ENCODE measurements at regions not wholly inside any gene's neighbourhood (a gene's known extent, or its start where the extent isn't known, plus 50 kb on each side); places are given as distances from the start of the nearest gene placed in this dataset.

DNA sequence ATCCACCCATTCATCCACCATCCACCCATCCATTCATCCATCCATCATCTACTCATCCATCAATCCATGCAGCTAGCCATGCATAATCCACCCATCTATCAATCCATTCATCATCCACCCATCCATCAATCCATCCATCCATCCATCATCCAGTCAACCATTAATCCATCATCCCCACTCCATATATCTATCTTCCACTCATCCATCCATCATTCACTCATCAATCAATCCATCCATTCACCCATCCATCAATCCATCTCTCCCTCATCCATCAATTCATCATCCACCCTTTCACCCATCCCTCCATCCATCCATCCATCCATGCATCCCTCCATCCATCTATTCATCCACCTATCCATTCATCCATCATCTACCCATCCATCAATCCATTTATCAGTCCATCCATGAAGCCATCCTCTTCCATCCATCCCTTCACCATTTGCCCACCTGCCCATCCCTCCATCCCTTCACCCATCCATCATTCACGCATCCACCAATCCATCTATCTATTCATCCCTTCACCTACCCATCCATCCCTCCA, 689.4 kb downstream of the BRD1 start:
- Histone ChIP-seq H2AFZ (ENCODE audit: low read length) (no peak overlapping the region), H3K4me3 (ENCODE audit: low read length, poor library complexity, severe bottlenecking) (no peak overlapping the region), H3K27me3 (ENCODE audit: insufficient read depth, low read length, poor library complexity, severe bottlenecking) (no peaks in the 10 kb centered on the region), H3K79me2 (ENCODE audit: insufficient read depth, low read length) (no peaks in the 10 kb centered on the region), H3K36me3 (ENCODE audit: insufficient read depth, low read length) (no peaks in the 10 kb centered on the region), H4K20me1 (ENCODE audit: insufficient read depth, low read length, poor library complexity, severe bottlenecking) (no peaks in the 10 kb centered on the region), H3K4me1 (ENCODE audit: insufficient read depth, low read length, poor library complexity, severe bottlenecking) (no peaks in the 10 kb centered on the region), H3K9ac (ENCODE audit: low read depth, low read length, poor library complexity, severe bottlenecking) (no peak overlapping the region), H3K9me2 (replicated peaks; ENCODE audit: low read depth, low read length) (no peaks in the 10 kb centered on the region), H3F3A (ENCODE audit: low read depth) (no peaks in the 10 kb centered on the region), H3K4me2 (ENCODE audit: low read depth, low read length, poor library complexity, severe bottlenecking) (no peak overlapping the region), H3K9me3 (ENCODE audit: insufficient read depth, low read depth, low read length) (peaks cover 8% of the 10 kb centered on the region; the same call in 1 of the 2 replicates)
- TF ChIP-seq EZH2phosphoT487 (IDR thresholded peaks at IDR 0.05; ENCODE audit: borderline replicate concordance) (no peak), CTCF (conservative IDR thresholded peaks at IDR 0.05; ENCODE audit: low read length) (no peak)

DNA sequence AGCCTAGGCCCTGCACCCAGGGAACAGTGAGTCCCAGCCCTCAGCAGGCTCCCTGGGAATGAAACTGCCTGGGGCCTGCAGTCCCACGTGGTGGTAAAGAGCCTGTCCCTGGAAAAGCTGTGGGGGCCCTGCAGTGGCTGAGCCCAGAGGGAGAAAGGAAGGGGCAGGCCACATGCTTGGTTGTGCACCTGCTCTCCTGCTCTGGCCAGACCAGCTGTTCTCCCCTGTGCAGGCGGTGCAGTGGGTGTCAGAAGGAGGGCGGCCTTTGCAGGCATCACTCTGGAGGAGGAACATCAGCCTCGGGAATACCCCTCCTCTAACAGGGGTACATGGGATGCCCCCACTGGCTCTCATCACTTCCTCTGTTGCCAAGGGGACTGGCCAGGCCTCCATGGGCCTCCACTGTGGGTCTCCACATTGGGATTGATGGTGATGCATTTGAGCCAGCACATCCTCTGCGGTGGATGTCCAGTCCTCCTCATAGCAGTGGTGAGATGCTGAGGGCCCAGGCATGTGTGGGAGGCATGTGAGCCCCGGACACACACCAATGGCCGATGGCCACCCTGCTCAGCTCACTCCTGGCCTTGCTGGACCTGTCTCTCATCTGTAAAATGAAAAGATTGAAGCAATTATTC, 690.4 kb downstream of the BRD1 start:
- TF ChIP-seq EZH2phosphoT487 (IDR thresholded peaks at IDR 0.05; ENCODE audit: borderline replicate concordance) (no peak), CTCF (conservative IDR thresholded peaks at IDR 0.05; ENCODE audit: low read length) (no peak)
- Histone ChIP-seq H4K20me1 (ENCODE audit: insufficient read depth, low read length, poor library complexity, severe bottlenecking) (no peaks in the 10 kb centered on the region), H3K4me2 (ENCODE audit: low read depth, low read length, poor library complexity, severe bottlenecking) (no peak overlapping the region), H3K9ac (ENCODE audit: low read depth, low read length, poor library complexity, severe bottlenecking) (no peak overlapping the region), H2AFZ (ENCODE audit: low read length) (no peak overlapping the region), H3K27me3 (ENCODE audit: insufficient read depth, low read length, poor library complexity, severe bottlenecking) (no peaks in the 10 kb centered on the region), H3K4me1 (ENCODE audit: insufficient read depth, low read length, poor library complexity, severe bottlenecking) (no peaks in the 10 kb centered on the region), H3F3A (ENCODE audit: low read depth) (no peaks in the 10 kb centered on the region), H3K4me3 (ENCODE audit: low read length, poor library complexity, severe bottlenecking) (no peak overlapping the region), H3K79me2 (ENCODE audit: insufficient read depth, low read length) (no peaks in the 10 kb centered on the region), H3K9me2 (replicated peaks; ENCODE audit: low read depth, low read length) (no peaks in the 10 kb centered on the region), H3K9me3 (ENCODE audit: insufficient read depth, low read depth, low read length) (peaks cover 8% of the 10 kb centered on the region; the same call in 1 of the 2 replicates), H3K36me3 (ENCODE audit: insufficient read depth, low read length) (no peaks in the 10 kb centered on the region)

DNA sequence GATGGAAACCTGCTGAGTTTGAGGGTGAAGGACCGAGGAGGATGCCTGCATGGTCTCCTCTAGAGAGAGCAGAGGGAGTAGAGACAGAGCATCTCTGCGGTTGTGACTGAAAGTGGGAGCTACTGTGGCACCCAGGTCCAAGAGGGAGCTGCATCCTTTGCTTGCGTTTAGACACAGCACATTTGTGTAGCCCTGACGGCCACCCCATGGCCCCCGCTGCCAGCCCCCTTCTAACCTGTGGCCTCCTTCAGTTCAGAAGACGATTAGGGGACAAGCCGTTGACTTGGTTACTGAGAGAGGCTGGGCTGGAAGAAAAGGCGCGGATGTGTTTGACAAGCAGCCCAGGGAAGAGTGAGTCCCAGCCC, 690.9 kb downstream of the BRD1 start:
- no peaks in the 10 kb centered on the region for H3K27me3 ChIP-seq (ENCODE audit: insufficient read depth, low read length, poor library complexity, severe bottlenecking)
- no peaks in the 10 kb centered on the region for H3F3A ChIP-seq (ENCODE audit: low read depth)
- no peak for TF ChIP-seq CTCF (conservative IDR thresholded peaks at IDR 0.05; ENCODE audit: low read length)
- no peak for TF ChIP-seq EZH2phosphoT487 (IDR thresholded peaks at IDR 0.05; ENCODE audit: borderline replicate concordance)
- H3K9ac ChIP-seq (ENCODE audit: low read depth, low read length, poor library complexity, severe bottlenecking) = no peak overlapping the region
- H3K4me1 ChIP-seq (ENCODE audit: insufficient read depth, low read length, poor library complexity, severe bottlenecking) = no peaks in the 10 kb centered on the region
- no peak overlapping the region for H2AFZ ChIP-seq (ENCODE audit: low read length)
- H3K4me2 ChIP-seq (ENCODE audit: low read depth, low read length, poor library complexity, severe bottlenecking) = no peak overlapping the region
- H3K36me3 ChIP-seq (ENCODE audit: insufficient read depth, low read length) = no peaks in the 10 kb centered on the region
- no peaks in the 10 kb centered on the region for H4K20me1 ChIP-seq (ENCODE audit: insufficient read depth, low read length, poor library complexity, severe bottlenecking)
- H3K4me3 ChIP-seq (ENCODE audit: low read length, poor library complexity, severe bottlenecking) = no peak overlapping the region
- H3K9me2 ChIP-seq (replicated peaks; ENCODE audit: low read depth, low read length) = no peaks in the 10 kb centered on the region
- H3K79me2 ChIP-seq (ENCODE audit: insufficient read depth, low read length) = no peaks in the 10 kb centered on the region
- H3K9me3 ChIP-seq (ENCODE audit: insufficient read depth, low read depth, low read length) = peaks cover 8% of the 10 kb centered on the region; the same call in 1 of the 2 replicates
